ENCODE measurements at regions not wholly inside any gene's neighbourhood (a gene's known extent, or its start where the extent isn't known, plus 50 kb on each side); places are given as distances from the start of the nearest gene placed in this dataset.
"Not testable (repeated sequence)": the region's sequence is repeated elsewhere in the genome, so short reads cannot be mapped to it uniquely, and the experiment has no call there.

DNA sequence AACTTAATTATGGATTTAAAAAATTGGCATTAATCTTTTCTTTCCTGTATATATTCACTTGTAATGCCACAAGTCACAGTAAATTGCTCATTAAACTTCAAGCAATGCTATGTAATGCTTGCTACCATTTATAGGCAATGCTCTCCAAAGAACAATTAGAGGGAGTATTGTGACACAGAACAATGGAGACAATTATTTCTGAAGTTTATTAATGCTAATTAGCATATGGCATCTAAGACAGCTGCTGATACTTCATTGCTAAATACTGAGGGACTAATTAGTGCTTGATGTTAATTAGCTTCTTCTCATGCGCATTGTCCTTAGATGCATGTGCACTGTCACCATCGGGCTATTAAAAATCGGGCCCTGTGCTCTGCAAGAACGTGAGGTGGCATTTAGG lies 1012.8 kb downstream of the SOCS6 start:
- Histone ChIP-seq H3K27me3 (ENCODE audit: insufficient read depth, low read length, poor library complexity) (no peaks in the 10 kb centered on the region), H4K20me1 (ENCODE audit: insufficient read depth, low read length) (no peaks in the 10 kb centered on the region), H3K9ac (ENCODE audit: low read depth, low read length) (no peak overlapping the region), H3K36me3 (ENCODE audit: insufficient read depth, low read length) (no peaks in the 10 kb centered on the region), H3K4me2 (ENCODE audit: insufficient read depth, low read length) (no peak overlapping the region), H3K79me2 (ENCODE audit: insufficient read depth, low read length) (no peaks in the 10 kb centered on the region), H2AFZ (ENCODE audit: low read depth, low read length) (no peak overlapping the region), H3K9me3 (ENCODE audit: insufficient read depth, low read length, severe bottlenecking) (no peaks in the 10 kb centered on the region), H3K4me1 (ENCODE audit: insufficient read depth, low read length) (no peaks in the 10 kb centered on the region), H3K4me3 (ENCODE audit: low read depth in 1 of 2, low read length in 2 of 2) (no peak overlapping the region), H3K27ac (ENCODE audit: low read length) (no peak overlapping the region)
- TF ChIP-seq EZH2 (IDR thresholded peaks at IDR 0.05; ENCODE audit: borderline replicate concordance, low read depth, low read length, severe bottlenecking) = no peak
- TF ChIP-seq, protein P1, sequence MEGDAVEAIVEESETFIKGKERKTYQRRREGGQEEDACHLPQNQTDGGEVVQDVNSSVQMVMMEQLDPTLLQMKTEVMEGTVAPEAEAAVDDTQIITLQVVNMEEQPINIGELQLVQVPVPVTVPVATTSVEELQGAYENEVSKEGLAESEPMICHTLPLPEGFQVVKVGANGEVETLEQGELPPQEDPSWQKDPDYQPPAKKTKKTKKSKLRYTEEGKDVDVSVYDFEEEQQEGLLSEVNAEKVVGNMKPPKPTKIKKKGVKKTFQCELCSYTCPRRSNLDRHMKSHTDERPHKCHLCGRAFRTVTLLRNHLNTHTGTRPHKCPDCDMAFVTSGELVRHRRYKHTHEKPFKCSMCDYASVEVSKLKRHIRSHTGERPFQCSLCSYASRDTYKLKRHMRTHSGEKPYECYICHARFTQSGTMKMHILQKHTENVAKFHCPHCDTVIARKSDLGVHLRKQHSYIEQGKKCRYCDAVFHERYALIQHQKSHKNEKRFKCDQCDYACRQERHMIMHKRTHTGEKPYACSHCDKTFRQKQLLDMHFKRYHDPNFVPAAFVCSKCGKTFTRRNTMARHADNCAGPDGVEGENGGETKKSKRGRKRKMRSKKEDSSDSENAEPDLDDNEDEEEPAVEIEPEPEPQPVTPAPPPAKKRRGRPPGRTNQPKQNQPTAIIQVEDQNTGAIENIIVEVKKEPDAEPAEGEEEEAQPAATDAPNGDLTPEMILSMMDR (IDR thresholded peaks at IDR 0.05; ENCODE audit: borderline replicate concordance, extremely low read depth, low read length, poor library complexity, severe bottlenecking) = no peak
- ATAC-seq (ENCODE audit: insufficient read depth, low read depth) (no peak), DNase-seq (no peak)

- H3K27ac ChIP-seq (ENCODE audit: low read length); DNase-seq; H3K9me3 ChIP-seq (ENCODE audit: insufficient read depth, low read length, severe bottlenecking); H3K4me1 ChIP-seq (ENCODE audit: insufficient read depth, low read length); H3K36me3 ChIP-seq (ENCODE audit: insufficient read depth, low read length); H3K4me2 ChIP-seq (ENCODE audit: insufficient read depth, low read length); H3K27me3 ChIP-seq (ENCODE audit: insufficient read depth, low read length, poor library complexity); H3K4me3 ChIP-seq (ENCODE audit: low read depth in 1 of 2, low read length in 2 of 2); H4K20me1 ChIP-seq (ENCODE audit: insufficient read depth, low read length); H3K9ac ChIP-seq (ENCODE audit: low read depth, low read length); ATAC-seq (ENCODE audit: insufficient read depth, low read depth); H2AFZ ChIP-seq (ENCODE audit: low read depth, low read length); H3K79me2 ChIP-seq (ENCODE audit: insufficient read depth, low read length): not testable (repeated sequence)
Observed at GRCh38 chr18:71294201-71294600, 1005.4 kb downstream of the SOCS6 start.

DNA sequence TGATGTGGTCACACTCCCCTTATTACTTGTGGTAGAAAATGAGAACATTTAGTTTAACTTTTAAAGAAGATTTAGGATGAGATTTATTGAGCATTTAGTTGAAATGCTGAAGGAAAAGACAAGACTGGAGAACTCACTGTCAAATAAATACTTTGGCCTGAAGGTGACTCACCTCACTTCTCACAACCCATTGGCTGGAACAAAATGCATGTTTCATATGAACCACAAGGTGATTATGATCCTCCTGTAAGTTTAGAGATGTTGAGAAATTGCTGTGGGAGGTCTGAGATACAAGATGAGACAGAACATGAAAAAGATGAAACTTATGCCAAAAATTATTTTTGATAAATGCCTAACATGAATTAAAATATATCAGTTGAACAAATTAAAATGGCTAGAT lies 1004.5 kb downstream of the SOCS6 start:
- DNase-seq = no peak
- TF ChIP-seq, protein P1 (IDR thresholded peaks at IDR 0.05; ENCODE audit: borderline replicate concordance, extremely low read depth, low read length, poor library complexity, severe bottlenecking) = no peak
- no peak for TF ChIP-seq EZH2 (IDR thresholded peaks at IDR 0.05; ENCODE audit: borderline replicate concordance, low read depth, low read length, severe bottlenecking)
- H2AFZ ChIP-seq (ENCODE audit: low read depth, low read length) = no peak overlapping the region
- no peaks in the 10 kb centered on the region for H3K9me3 ChIP-seq (ENCODE audit: insufficient read depth, low read length, severe bottlenecking)
- H3K4me2 ChIP-seq (ENCODE audit: insufficient read depth, low read length) = no peak overlapping the region
- no peak overlapping the region for H3K27ac ChIP-seq (ENCODE audit: low read length)
- H3K9ac ChIP-seq (ENCODE audit: low read depth, low read length) = no peak overlapping the region
- no peaks in the 10 kb centered on the region for H3K4me1 ChIP-seq (ENCODE audit: insufficient read depth, low read length)
- H3K27me3 ChIP-seq (ENCODE audit: insufficient read depth, low read length, poor library complexity) = no peaks in the 10 kb centered on the region
- H3K79me2 ChIP-seq (ENCODE audit: insufficient read depth, low read length) = no peaks in the 10 kb centered on the region
- no peak for ATAC-seq (ENCODE audit: insufficient read depth, low read depth)
- H3K4me3 ChIP-seq (ENCODE audit: low read depth in 1 of 2, low read length in 2 of 2) = no peak overlapping the region
- no peaks in the 10 kb centered on the region for H4K20me1 ChIP-seq (ENCODE audit: insufficient read depth, low read length)
- H3K36me3 ChIP-seq (ENCODE audit: insufficient read depth, low read length) = no peaks in the 10 kb centered on the region

- no peak for ATAC-seq (ENCODE audit: insufficient read depth, low read depth)
- no peaks in the 10 kb centered on the region for H3K36me3 ChIP-seq (ENCODE audit: insufficient read depth, low read length)
- no peaks in the 10 kb centered on the region for H3K79me2 ChIP-seq (ENCODE audit: insufficient read depth, low read length)
- H3K4me2 ChIP-seq (ENCODE audit: insufficient read depth, low read length) = no peak overlapping the region
- TF ChIP-seq EZH2 (IDR thresholded peaks at IDR 0.05; ENCODE audit: borderline replicate concordance, low read depth, low read length, severe bottlenecking) = no peak
- TF ChIP-seq, protein P1 (IDR thresholded peaks at IDR 0.05; ENCODE audit: borderline replicate concordance, extremely low read depth, low read length, poor library complexity, severe bottlenecking) = no peak
- H3K9me3 ChIP-seq (ENCODE audit: insufficient read depth, low read length, severe bottlenecking) = no peaks in the 10 kb centered on the region
- H3K4me1 ChIP-seq (ENCODE audit: insufficient read depth, low read length) = no peaks in the 10 kb centered on the region
- no peak overlapping the region for H3K9ac ChIP-seq (ENCODE audit: low read depth, low read length)
- H3K27ac ChIP-seq (ENCODE audit: low read length) = no peak overlapping the region
- H3K27me3 ChIP-seq (ENCODE audit: insufficient read depth, low read length, poor library complexity) = no peaks in the 10 kb centered on the region
- no peak overlapping the region for H3K4me3 ChIP-seq (ENCODE audit: low read depth in 1 of 2, low read length in 2 of 2)
- no peak for DNase-seq
- H2AFZ ChIP-seq (ENCODE audit: low read depth, low read length) = no peak overlapping the region
- H4K20me1 ChIP-seq (ENCODE audit: insufficient read depth, low read length) = no peaks in the 10 kb centered on the region
Observed at GRCh38 chr18:71287268-71287667, 998.4 kb downstream of the SOCS6 start.
